Hepatocyte (in vitro differentiated cells): ENCODE measurements at regions not wholly inside any gene's neighbourhood (a gene's known extent, or its start where the extent isn't known, plus 50 kb on each side); places are given as distances from the start of the nearest gene placed in this dataset.
A peak's percentile ranks its signal among the peaks of the same experiment; 100 is the strongest.

ENCODE experiments used
- DNase-seq: peaks from one replicate; pipeline ENCODE4 v3.0.0-alpha.2; 2016; ENCODE audit warnings: low spot score
- H2AFZ ChIP-seq: fragments of 200-600 bp; sonication (generic); 2 replicates; pipeline ENCODE4 v1.6.0; 2016; ENCODE audit warnings: antibody characterized with exemption, mild to moderate bottlenecking
- H3K27ac ChIP-seq: fragments of 200-600 bp; sonication (generic); 2 replicates; pipeline ENCODE4 v1.5.1; 2016; ENCODE audit warnings: mild to moderate bottlenecking
- H3K27me3 ChIP-seq: fragments of 200-600 bp; sonication (generic); 2 replicates; pipeline ENCODE4 v1.6.1; 2016
- H3K36me3 ChIP-seq: fragments of 200-600 bp; sonication (generic); replicated peaks from 2 replicates; pipeline ENCODE4 v1.5.1; 2016; ENCODE audit warnings: low read depth; ENCODE audit not compliant: insufficient read depth
- H3K4me1 ChIP-seq: fragments of 200-600 bp; sonication (generic); 2 replicates; pipeline ENCODE4 v1.5.1; 2016; ENCODE audit warnings: mild to moderate bottlenecking, moderate library complexity; ENCODE audit not compliant: insufficient read depth
- H3K4me2 ChIP-seq: fragments of 200-600 bp; sonication (generic); 2 replicates; pipeline ENCODE4 v1.6.0; 2016
- H3K4me3 ChIP-seq: fragments of 200-600 bp; sonication (generic); 2 replicates; pipeline ENCODE4 v1.5.1; 2016; ENCODE audit warnings: mild to moderate bottlenecking
- H3K79me2 ChIP-seq: fragments of 200-600 bp; sonication (generic); 2 replicates; pipeline ENCODE4 v1.6.0; 2017; ENCODE audit warnings: mild to moderate bottlenecking
- H3K9me2 ChIP-seq: fragments of 200-600 bp; sonication (generic); replicated peaks from 2 replicates; pipeline ENCODE4 v1.6.0; 2017; ENCODE audit warnings: mild to moderate bottlenecking; ENCODE audit not compliant: insufficient read depth
- H3K9me3 ChIP-seq: fragments of 200-600 bp; sonication (generic); 2 replicates; pipeline ENCODE4 v1.5.1; 2016; ENCODE audit warnings: low read depth, mild to moderate bottlenecking
- H4K20me1 ChIP-seq: fragments of 200-600 bp; sonication (generic); 2 replicates; pipeline ENCODE4 v1.6.0; 2016; ENCODE audit warnings: mild to moderate bottlenecking; ENCODE audit not compliant: insufficient read depth, poor library complexity, severe bottlenecking
- CTCF ChIP-seq: fragments of 200-600 bp; sonication (generic); IDR thresholded peaks from 2 replicates; pipeline ENCODE4 v1.5.1; 2016; ENCODE audit warnings: antibody characterized with exemption, mild to moderate bottlenecking; ENCODE audit not compliant: poor library complexity
- EZH2 ChIP-seq: fragments of 200-600 bp; sonication (generic); IDR thresholded peaks from 2 replicates; pipeline ENCODE4 v1.6.1; 2016; ENCODE audit warnings: antibody characterized with exemption, mild to moderate bottlenecking, borderline replicate concordance
- EZH2phosphoT487 ChIP-seq: fragments of 200-600 bp; sonication (generic); IDR thresholded peaks from one replicate; pipeline ENCODE4 v1.6.1; 2018; ENCODE audit warnings: antibody characterized with exemption, mild to moderate bottlenecking, low read depth, moderate library complexity; ENCODE audit not compliant: unreplicated experiment, severe bottlenecking
- WGBS: methylation state at CpG from one replicate; pipeline ENCODE4 v1.1.6; 2016; ENCODE audit warnings: low lambda C conversion rate; ENCODE audit errors: missing lambda C conversion rate; 5-methylcytosine and 5-hydroxymethylcytosine counted together

- Histone ChIP-seq H3K36me3 (no peaks in the 10 kb centered on the region), H3K79me2 (no peaks in the 10 kb centered on the region), H3K4me2 (no peak overlapping the region), H3K9me3 (no peaks in the 10 kb centered on the region), H2AFZ (no peak overlapping the region), H3K27me3 (no peaks in the 10 kb centered on the region), H3K9me2 (no peaks in the 10 kb centered on the region), H3K4me1 (no peaks in the 10 kb centered on the region), H3K27ac (no peak overlapping the region), H3K4me3 (no peak overlapping the region), H4K20me1 (no peaks in the 10 kb centered on the region)
- no peak for DNase-seq
- 70% methylated on average over 1 of the region's 1 CpG for whole genome bisulfite sequencing
- TF ChIP-seq EZH2 (no peak), EZH2phosphoT487 (no peak), CTCF (no peak)
Observed at GRCh38 chr3:20462226-20462625, 276.2 kb upstream of the SGO1 start.

DNA sequence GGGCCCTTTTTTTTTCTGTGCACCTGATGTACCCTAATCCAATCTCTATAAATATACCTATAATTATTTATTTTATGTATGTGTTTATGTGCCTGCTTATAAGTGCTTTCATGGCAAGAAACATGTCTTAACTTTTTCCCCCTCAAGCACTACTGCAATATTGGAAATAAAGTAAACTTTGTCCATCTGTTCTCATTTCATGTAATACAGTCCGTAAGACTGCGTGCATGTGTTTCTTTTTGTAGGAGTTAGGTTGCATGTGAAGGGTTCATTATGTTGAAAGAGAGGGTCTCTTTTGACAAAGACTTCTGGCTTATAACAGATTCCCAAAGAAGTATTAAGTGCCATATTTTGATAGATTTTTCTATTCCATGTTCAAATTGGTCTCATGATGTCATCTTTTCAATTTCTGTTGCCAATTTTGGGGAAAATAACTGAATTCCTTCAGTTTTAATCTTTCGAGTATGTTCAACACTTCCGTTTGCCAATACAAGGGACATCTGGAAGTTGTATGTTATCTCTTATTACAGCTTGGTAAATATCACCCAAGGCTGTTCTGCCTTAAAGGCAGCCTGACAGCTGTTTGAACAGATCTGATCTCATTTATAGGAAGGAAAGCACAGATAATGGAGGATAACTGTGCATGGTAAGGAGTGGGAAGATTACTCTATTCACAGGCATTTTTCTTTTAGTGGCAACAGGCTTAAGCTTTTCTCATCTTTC lies 273.1 kb upstream of the SGO1 start:
- Histone ChIP-seq H3K9me3 (no peaks in the 10 kb centered on the region), H3K79me2 (no peaks in the 10 kb centered on the region), H3K4me2 (peak overlapping the region; percentile 5), H2AFZ (no peak overlapping the region), H3K27me3 (no peaks in the 10 kb centered on the region), H3K9me2 (no peaks in the 10 kb centered on the region), H3K36me3 (no peaks in the 10 kb centered on the region), H4K20me1 (no peaks in the 10 kb centered on the region), H3K4me3 (no peak overlapping the region), H3K4me1 (no peaks in the 10 kb centered on the region), H3K27ac (peak overlapping the region; percentile 68)
- TF ChIP-seq CTCF (no peak), EZH2phosphoT487 (no peak), EZH2 (no peak)
- no peak for DNase-seq
- 41% methylated on average over 4 of the region's 4 CpGs for WGBS

DNA sequence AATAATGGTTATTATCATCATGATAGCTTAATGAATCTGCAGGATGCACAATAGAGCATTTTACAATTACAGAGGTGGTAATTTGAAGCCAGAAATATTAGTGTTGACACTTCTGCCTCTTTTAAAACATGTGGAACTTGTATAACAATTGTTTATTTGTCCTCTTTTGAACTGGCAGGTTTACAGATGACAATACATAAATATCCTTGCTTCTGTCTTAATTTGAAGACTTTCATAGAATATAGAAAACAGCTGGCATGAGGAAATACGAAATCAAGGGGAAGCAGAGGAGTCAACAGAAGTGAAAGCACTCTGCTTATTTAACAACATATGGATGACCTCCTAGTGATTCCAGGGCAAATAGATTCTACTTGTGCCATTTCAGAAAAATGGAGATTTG lies 270.5 kb upstream of the SGO1 start:
- no peak overlapping the region for H3K4me3 ChIP-seq
- H4K20me1 ChIP-seq = no peaks in the 10 kb centered on the region
- H3K27ac ChIP-seq = no peak overlapping the region
- TF ChIP-seq EZH2phosphoT487 (no peak), CTCF (no peak), EZH2 (no peak)
- no peak for DNase-seq
- H3K79me2 ChIP-seq = no peaks in the 10 kb centered on the region
- H3K27me3 ChIP-seq = no peaks in the 10 kb centered on the region
- H3K9me3 ChIP-seq = no peaks in the 10 kb centered on the region
- H3K36me3 ChIP-seq = no peaks in the 10 kb centered on the region
- H3K4me2 ChIP-seq = no peak overlapping the region
- H3K4me1 ChIP-seq = no peaks in the 10 kb centered on the region
- no peak overlapping the region for H2AFZ ChIP-seq
- H3K9me2 ChIP-seq = no peaks in the 10 kb centered on the region
- 59% methylated on average over 1 of the region's 1 CpG for WGBS
